ENCODE measurements at regions not wholly inside any gene's neighbourhood (a gene's known extent, or its start where the extent isn't known, plus 50 kb on each side); places are given as distances from the start of the nearest gene placed in this dataset.
A peak's percentile ranks its signal among the peaks of the same experiment; 100 is the strongest.

GRCh38 chr5:53219174-53219573 lies 109.6 kb upstream of the MOCS2 start:
- DNase-seq (ENCODE audit: low read depth), result no peak

- no peak for DNase-seq (ENCODE audit: low read depth)
These were observed 110.1 kb upstream of the MOCS2 start for GRCh38 chr5:53219610-53220009.

GRCh38 chr5:53233645-53234405 lies 124.3 kb upstream of the MOCS2 start:
- no peak for DNase-seq (ENCODE audit: low read depth)

- no peak for DNase-seq (ENCODE audit: low read depth)
These were observed 127.1 kb upstream of the MOCS2 start for GRCh38 chr5:53236683-53237082.

- DNase-seq (ENCODE audit: low read depth), result no peak
These were observed 128.3 kb upstream of the MOCS2 start for GRCh38 chr5:53237876-53238275.

- DNase-seq (ENCODE audit: low read depth), result no peak
These were observed 129.9 kb upstream of the MOCS2 start for GRCh38 chr5:53239301-53239990.

- DNase-seq (ENCODE audit: low read depth), result peak; percentile 22
These were observed 131.1 kb upstream of the MOCS2 start for GRCh38 chr5:53240661-53241060.

- no peak for DNase-seq (ENCODE audit: low read depth)
These were observed 132.0 kb upstream of the MOCS2 start for GRCh38 chr5:53241572-53241971.

GRCh38 chr5:53243403-53243802 lies 133.8 kb upstream of the MOCS2 start:
- DNase-seq (ENCODE audit: low read depth), result no peak

GRCh38 chr5:53246042-53246836 lies 136.7 kb upstream of the MOCS2 start:
- peak; percentile 93 for DNase-seq (ENCODE audit: low read depth)

- DNase-seq (ENCODE audit: low read depth), result peak; percentile 91
These were observed 140.1 kb upstream of the MOCS2 start for GRCh38 chr5:53249529-53250200.

- no peak for DNase-seq (ENCODE audit: low read depth)
These were observed 140.6 kb upstream of the MOCS2 start for GRCh38 chr5:53250201-53250550.

- peak; percentile 74 for DNase-seq (ENCODE audit: low read depth)
These were observed 143.9 kb upstream of the MOCS2 start for GRCh38 chr5:53253421-53253871.

- DNase-seq (ENCODE audit: low read depth), result no peak
These were observed 147.2 kb upstream of the MOCS2 start for GRCh38 chr5:53256746-53257145.

- DNase-seq (ENCODE audit: low read depth), result peak; percentile 15
These were observed 148.3 kb upstream of the MOCS2 start for GRCh38 chr5:53257806-53258373.

GRCh38 chr5:53259176-53259575 lies 149.6 kb upstream of the MOCS2 start:
- DNase-seq (ENCODE audit: low read depth), result no peak

- DNase-seq (ENCODE audit: low read depth), result no peak
These were observed 150.9 kb upstream of the MOCS2 start for GRCh38 chr5:53260446-53260845.

- peak; percentile 62 for DNase-seq (ENCODE audit: low read depth)
These were observed 151.7 kb upstream of the MOCS2 start for GRCh38 chr5:53261245-53261644.

- peak; percentile 66 for DNase-seq (ENCODE audit: low read depth)
These were observed 152.9 kb upstream of the MOCS2 start for GRCh38 chr5:53262348-53262970.

GRCh38 chr5:53263151-53263550 lies 153.6 kb upstream of the MOCS2 start:
- no peak for DNase-seq (ENCODE audit: low read depth)

- no peak for DNase-seq (ENCODE audit: low read depth)
These were observed 155.5 kb upstream of the MOCS2 start for GRCh38 chr5:53265043-53265442.

All from LHCN-M2 (cell line).